Esophagus muscularis mucosa (tissue), 4 donors: ENCODE measurements at regions not wholly inside any gene's neighbourhood (a gene's known extent, or its start where the extent isn't known, plus 50 kb on each side); places are given as distances from the start of the nearest gene placed in this dataset.
A peak's percentile ranks its signal among the peaks of the same experiment; 100 is the strongest.

Source experiments
- DNase-seq: peaks from one replicate; pipeline ENCODE4 v3.0.0-alpha.2; 2017; ENCODE audit errors: extremely low spot score
- H3K27ac ChIP-seq, 4 donors: fragments of 200-600 bp; sonication (generic); replicated peaks in 1 of 4; 1 replicate in 3 of 4; 2 replicates in 1 of 4; pipeline ENCODE4 v1.5.1; 2016 to 2019; ENCODE audit warnings: mild to moderate bottlenecking in 1 of 4
- H3K27me3 ChIP-seq, 4 donors: fragments of 200-600 bp; sonication (generic); one replicate each; pipeline versions ENCODE4 v1.5.1 to v1.6.0; 2016 to 2019
- H3K36me3 ChIP-seq, 4 donors: fragments of 200-600 bp; sonication (generic); one replicate each; pipeline ENCODE4 v1.5.1; 2016 to 2019
- H3K4me1 ChIP-seq, 4 donors: fragments of 200-600 bp; sonication (generic); one replicate each; pipeline ENCODE4 v1.5.1; 2016 to 2019
- H3K4me3 ChIP-seq, 4 donors: fragments of 200-600 bp; sonication (generic); 1 replicate in 2 of 4; 2 replicates in 2 of 4; pipeline ENCODE4 v1.5.1; 2016 to 2019; ENCODE audit warnings: mild to moderate bottlenecking in 4 of 4, moderate library complexity in 1 of 4
- H3K9me3 ChIP-seq, 4 donors: fragments of 200-600 bp; sonication (generic); 1 replicate in 3 of 4; 2 replicates in 1 of 4; pipeline ENCODE4 v1.5.1; 2016 to 2019
- EP300 ChIP-seq: sonication (generic); formaldehyde crosslinking; IDR thresholded peaks from one replicate; pipeline ENCODE4 v1.6.1; 2017; ENCODE audit warnings: antibody characterized with exemption
- POLR2A ChIP-seq: fragments of 450-650 bp; IDR thresholded peaks from one replicate; pipeline ENCODE4 v1.6.1; 2017; ENCODE audit warnings: antibody characterized with exemption, moderate library complexity, mild to moderate bottlenecking, low read depth
- POLR2AphosphoS5 ChIP-seq, 2 donors: sonication (generic); formaldehyde crosslinking; IDR thresholded peaks; one replicate each; pipeline ENCODE4 v1.6.1; 2017; ENCODE audit warnings: antibody characterized with exemption in 2 of 2
- WGBS: methylation state at CpG from one replicate; pipeline ENCODE4 v1.1.5; 2018; 5-methylcytosine and 5-hydroxymethylcytosine counted together
- intact Hi-C: fragments of 100-400 bp; cut with DNase I; formaldehyde crosslinking; loops from one replicate; pipeline ENCODE4 v1.15.1; 2023
- TF ChIP-seq, protein P1 (sequence below), 3 experiments: fragments of 200-600 bp in 2 of 3; fragments of 450-650 bp in 1 of 3; sonication (generic) in 2 of 3; IDR thresholded peaks; one replicate each; pipeline ENCODE4 v1.5.1; 2017 to 2019; ENCODE audit warnings: antibody characterized with exemption in 3 of 3, mild to moderate bottlenecking in 2 of 3, moderate library complexity in 1 of 3

DNA sequence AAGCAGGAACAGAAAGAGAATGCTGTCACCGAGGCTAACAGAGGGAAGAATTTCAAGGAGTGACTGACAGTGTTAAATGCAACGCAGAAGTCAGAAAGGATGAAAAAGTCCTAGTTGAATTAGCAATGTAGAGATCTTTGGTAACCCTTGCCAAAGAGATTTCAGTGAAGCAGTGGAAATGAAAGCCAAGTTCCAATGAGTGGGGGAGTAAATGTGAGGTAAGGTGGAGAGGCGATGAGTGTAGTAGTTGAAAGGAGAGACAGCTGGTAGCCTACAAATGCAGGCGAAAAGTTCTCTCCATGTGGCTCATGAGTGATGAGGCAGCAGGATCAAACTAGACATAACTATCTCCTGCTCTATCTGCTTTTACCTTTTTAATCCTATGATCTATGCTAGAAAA, 74.6 kb upstream of the IPO9 start:
- Histone ChIP-seq H3K9me3 (no peaks in the 10 kb centered on the region), H3K27me3 (no peaks in the 10 kb centered on the region), H3K27ac (peak overlapping the region in 1 of 4 donors; percentile 5), H3K36me3 (no peaks in the 10 kb centered on the region), H3K4me3 (no peak overlapping the region), H3K4me1 (peaks cover 36 to 64% (median 57%) of the 10 kb centered on the region in 4 donors)
- WGBS: 79% methylated on average over 4 of the region's 4 CpGs
- TF ChIP-seq EP300: no peak
- no peak for TF ChIP-seq POLR2A
- TF ChIP-seq POLR2AphosphoS5 (IDR thresholded peaks at IDR 0.05): no peak
- TF ChIP-seq, protein P1, sequence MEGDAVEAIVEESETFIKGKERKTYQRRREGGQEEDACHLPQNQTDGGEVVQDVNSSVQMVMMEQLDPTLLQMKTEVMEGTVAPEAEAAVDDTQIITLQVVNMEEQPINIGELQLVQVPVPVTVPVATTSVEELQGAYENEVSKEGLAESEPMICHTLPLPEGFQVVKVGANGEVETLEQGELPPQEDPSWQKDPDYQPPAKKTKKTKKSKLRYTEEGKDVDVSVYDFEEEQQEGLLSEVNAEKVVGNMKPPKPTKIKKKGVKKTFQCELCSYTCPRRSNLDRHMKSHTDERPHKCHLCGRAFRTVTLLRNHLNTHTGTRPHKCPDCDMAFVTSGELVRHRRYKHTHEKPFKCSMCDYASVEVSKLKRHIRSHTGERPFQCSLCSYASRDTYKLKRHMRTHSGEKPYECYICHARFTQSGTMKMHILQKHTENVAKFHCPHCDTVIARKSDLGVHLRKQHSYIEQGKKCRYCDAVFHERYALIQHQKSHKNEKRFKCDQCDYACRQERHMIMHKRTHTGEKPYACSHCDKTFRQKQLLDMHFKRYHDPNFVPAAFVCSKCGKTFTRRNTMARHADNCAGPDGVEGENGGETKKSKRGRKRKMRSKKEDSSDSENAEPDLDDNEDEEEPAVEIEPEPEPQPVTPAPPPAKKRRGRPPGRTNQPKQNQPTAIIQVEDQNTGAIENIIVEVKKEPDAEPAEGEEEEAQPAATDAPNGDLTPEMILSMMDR (IDR thresholded peaks at IDR 0.05): no peak
- DNase-seq: no peak
- intact Hi-C loops: no loop called here

DNA sequence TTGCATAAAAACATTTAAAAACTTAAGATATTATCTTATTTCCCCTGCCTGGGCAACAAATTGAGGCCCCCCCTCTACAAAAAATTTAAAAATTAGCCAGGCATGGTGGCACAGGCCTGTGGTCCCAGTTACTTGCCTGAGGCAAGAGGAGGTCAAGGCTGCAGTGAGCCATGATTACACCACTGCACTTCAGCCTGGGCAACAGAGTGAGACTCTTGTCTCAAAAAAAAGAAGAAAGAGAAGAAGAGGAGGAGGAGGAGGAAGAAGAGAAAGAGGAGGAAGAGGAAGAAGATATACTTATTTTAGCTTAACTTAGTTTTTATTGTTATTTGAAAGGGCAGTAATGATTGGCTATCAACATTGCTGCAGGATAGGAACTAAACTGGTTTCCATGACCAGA, 73.8 kb upstream of the IPO9 start:
- Histone ChIP-seq H3K27me3 (no peaks in the 10 kb centered on the region), H3K4me3 (no peak overlapping the region), H3K27ac (no peak overlapping the region), H3K9me3 (no peaks in the 10 kb centered on the region), H3K36me3 (no peaks in the 10 kb centered on the region), H3K4me1 (peaks cover 32 to 63% (median 58%) of the 10 kb centered on the region in 4 donors)
- intact Hi-C loops: no loop called here
- no peak for DNase-seq
- TF ChIP-seq, protein P1 (IDR thresholded peaks at IDR 0.05): no peak
- no peak for TF ChIP-seq POLR2AphosphoS5 (IDR thresholded peaks at IDR 0.05)
- no peak for TF ChIP-seq POLR2A
- TF ChIP-seq EP300: no peak

DNA sequence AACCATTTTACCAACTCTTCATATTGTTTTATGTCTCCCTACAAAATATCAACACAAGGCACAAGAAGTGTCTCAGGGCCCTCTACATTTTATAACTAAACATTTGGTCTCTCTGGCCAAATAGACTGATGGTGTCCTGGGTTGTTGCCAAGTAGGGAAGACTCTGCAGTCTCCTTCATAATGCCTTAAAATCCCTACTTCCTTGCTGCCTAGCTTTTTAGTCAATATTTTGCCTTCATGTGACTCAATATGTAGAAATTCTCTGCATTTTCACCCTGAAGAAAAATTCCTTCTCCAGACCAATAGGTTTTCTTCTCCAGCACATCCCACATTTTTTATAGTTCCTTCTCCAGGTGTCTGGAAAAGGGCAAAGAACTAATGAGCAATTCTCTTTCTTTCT, 72.6 kb upstream of the IPO9 start:
- TF ChIP-seq POLR2AphosphoS5 (IDR thresholded peaks at IDR 0.05) (no peak), POLR2A (no peak), EP300 (no peak)
- TF ChIP-seq, protein P1 (IDR thresholded peaks at IDR 0.05): no peak
- intact Hi-C loops: no loop called here
- no peak overlapping the region for H3K27ac ChIP-seq

DNA sequence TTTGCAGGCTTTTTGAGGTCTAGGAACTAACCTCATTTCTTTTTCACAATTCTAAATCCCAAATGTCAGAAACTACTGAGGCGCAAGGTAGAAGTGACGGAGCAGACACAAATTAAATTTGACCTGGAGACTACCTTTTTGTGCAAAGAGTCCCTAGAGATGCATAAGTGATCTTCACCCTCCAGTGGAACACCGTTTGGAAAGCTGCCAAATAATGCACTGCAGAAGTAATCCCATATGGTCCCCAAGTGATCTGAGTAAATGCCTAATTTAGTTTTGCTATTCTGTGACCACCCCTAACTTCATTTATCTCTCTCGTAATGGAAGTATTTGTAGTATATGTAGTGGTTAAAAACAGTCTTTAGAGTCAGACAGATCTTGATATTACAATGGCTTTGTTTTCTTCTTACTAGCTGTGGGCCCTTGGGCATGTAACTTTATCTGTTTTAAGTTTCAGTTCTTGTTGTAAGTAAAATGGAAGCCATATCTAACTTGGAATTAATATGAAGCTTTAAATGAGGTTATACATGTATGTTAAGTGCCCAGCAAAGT, 70.4 kb upstream of the IPO9 start:
- no peak for DNase-seq
- Histone ChIP-seq H3K9me3 (no peaks in the 10 kb centered on the region), H3K36me3 (no peaks in the 10 kb centered on the region), H3K27me3 (no peaks in the 10 kb centered on the region), H3K4me3 (no peak overlapping the region), H3K4me1 (peaks cover 15 to 54% (median 39%) of the 10 kb centered on the region in 4 donors), H3K27ac (no peak overlapping the region)
- WGBS: 86% methylated on average over 4 of the region's 4 CpGs
- TF ChIP-seq, protein P1 (IDR thresholded peaks at IDR 0.05): no peak
- TF ChIP-seq POLR2A: no peak
- no peak for TF ChIP-seq EP300
- TF ChIP-seq POLR2AphosphoS5 (IDR thresholded peaks at IDR 0.05): no peak
- intact Hi-C loops: no loop called here

More for the DNA sequence above, 72.6 kb upstream of the IPO9 start:
- Histone ChIP-seq H3K4me3 (no peak overlapping the region), H3K9me3 (no peaks in the 10 kb centered on the region), H3K36me3 (no peaks in the 10 kb centered on the region), H3K27me3 (no peaks in the 10 kb centered on the region), H3K4me1 (peaks cover 32 to 58% (median 52%) of the 10 kb centered on the region in 4 donors)
- no peak for DNase-seq
